OCI-LY3 (cell line): ENCODE measurements at regions not wholly inside any gene's neighbourhood (a gene's known extent, or its start where the extent isn't known, plus 50 kb on each side); places are given as distances from the start of the nearest gene placed in this dataset.

Source experiments
- H2AFZ ChIP-seq: fragments of 200-600, 300-600 bp; shearing (Covaris generic); 2 replicates; pipeline ENCODE4 v1.6.0; 2014; ENCODE audit warnings: antibody characterized with exemption, low read depth, low read length
- H3K27ac ChIP-seq: fragments of 200-600, 300-600 bp; sonication (generic); 2 replicates; pipeline ENCODE4 v1.5.1; 2014; ENCODE audit warnings: mild to moderate bottlenecking, low read length, moderate library complexity, mixed read lengths
- H3K27me3 ChIP-seq: fragments of 200-600, 300-600 bp; sonication (generic); 2 replicates; pipeline ENCODE4 v1.6.1; 2014; ENCODE audit warnings: low read depth, low read length, mixed read lengths
- H3K36me3 ChIP-seq: fragments of 200-600, 300-600 bp; sonication (generic); replicated peaks from 2 replicates; pipeline ENCODE3; 2014; ENCODE audit warnings: low read depth, low read length, mixed read lengths
- H3K4me1 ChIP-seq: fragments of 300-600, 200-600 bp; sonication (generic); 2 replicates; pipeline ENCODE4 v1.6.1; 2014; ENCODE audit warnings: low read length, mixed read lengths
- H3K4me2 ChIP-seq: fragments of 200-600, 300-600 bp; sonication (generic); 2 replicates; pipeline ENCODE4 v1.6.1; 2014; ENCODE audit warnings: low read length, mixed read lengths
- H3K4me3 ChIP-seq: fragments of 300-600, 200-600 bp; sonication (generic); 2 replicates; pipeline ENCODE4 v1.5.1; 2014; ENCODE audit warnings: antibody characterized with exemption, mild to moderate bottlenecking, low read length, moderate library complexity
- H3K79me2 ChIP-seq: fragments of 300-600, 200-600 bp; shearing (Covaris generic); 2 replicates; pipeline ENCODE4 v1.6.1; 2014; ENCODE audit warnings: mild to moderate bottlenecking, low read length, mixed read lengths
- H3K9ac ChIP-seq: fragments of 300-600, 200-600 bp; shearing (Covaris generic); 2 replicates; pipeline ENCODE4 v1.6.0; 2014; ENCODE audit warnings: mild to moderate bottlenecking, low read length, moderate library complexity
- H3K9me3 ChIP-seq: fragments of 200-600, 300-600 bp; shearing (Covaris generic); 2 replicates; pipeline ENCODE4 v1.6.1; 2014; ENCODE audit warnings: low read length, mixed read lengths; ENCODE audit not compliant: insufficient read depth
- H4K20me1 ChIP-seq: fragments of 200-600, 300-600 bp; sonication (generic); 2 replicates; pipeline ENCODE4 v1.6.1; 2016; ENCODE audit warnings: low read length, mixed read lengths; ENCODE audit not compliant: insufficient read depth
- EZH2phosphoT487 ChIP-seq: fragments of 200-600 bp; shearing (Covaris generic); IDR thresholded peaks from 2 replicates; pipeline ENCODE4 v1.6.1; 2018; ENCODE audit warnings: antibody characterized with exemption, mixed run types, low read depth
- TF ChIP-seq, protein P1 (sequence below): fragments of 200-600, 300-600 bp; sonication (generic); IDR thresholded peaks from 2 replicates; pipeline ENCODE4 v1.5.1; 2014; ENCODE audit warnings: antibody characterized with exemption, low read length, low read depth

DNA sequence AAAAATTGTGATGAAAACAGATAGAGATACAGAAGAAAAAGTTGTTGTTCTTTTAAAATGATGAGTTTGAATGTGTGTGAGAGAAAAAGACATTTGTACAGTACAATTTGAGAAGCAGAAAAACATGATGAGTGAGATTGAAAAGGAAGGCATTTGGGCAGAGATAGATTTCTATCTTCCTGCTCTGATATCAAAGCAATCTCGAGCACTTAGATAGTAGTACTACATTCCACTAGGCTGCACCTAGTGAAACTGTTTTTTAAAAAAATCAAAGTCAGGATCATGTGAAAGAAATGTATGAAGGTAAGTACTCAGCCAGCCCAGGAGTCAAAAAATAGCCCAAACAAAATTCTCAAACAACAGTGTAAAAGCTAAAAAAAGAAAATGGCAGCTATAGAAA is 104.1 kb upstream of the UBE2E2 start:
- TF ChIP-seq EZH2phosphoT487 = no peak
- TF ChIP-seq, protein P1, sequence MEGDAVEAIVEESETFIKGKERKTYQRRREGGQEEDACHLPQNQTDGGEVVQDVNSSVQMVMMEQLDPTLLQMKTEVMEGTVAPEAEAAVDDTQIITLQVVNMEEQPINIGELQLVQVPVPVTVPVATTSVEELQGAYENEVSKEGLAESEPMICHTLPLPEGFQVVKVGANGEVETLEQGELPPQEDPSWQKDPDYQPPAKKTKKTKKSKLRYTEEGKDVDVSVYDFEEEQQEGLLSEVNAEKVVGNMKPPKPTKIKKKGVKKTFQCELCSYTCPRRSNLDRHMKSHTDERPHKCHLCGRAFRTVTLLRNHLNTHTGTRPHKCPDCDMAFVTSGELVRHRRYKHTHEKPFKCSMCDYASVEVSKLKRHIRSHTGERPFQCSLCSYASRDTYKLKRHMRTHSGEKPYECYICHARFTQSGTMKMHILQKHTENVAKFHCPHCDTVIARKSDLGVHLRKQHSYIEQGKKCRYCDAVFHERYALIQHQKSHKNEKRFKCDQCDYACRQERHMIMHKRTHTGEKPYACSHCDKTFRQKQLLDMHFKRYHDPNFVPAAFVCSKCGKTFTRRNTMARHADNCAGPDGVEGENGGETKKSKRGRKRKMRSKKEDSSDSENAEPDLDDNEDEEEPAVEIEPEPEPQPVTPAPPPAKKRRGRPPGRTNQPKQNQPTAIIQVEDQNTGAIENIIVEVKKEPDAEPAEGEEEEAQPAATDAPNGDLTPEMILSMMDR = no peak
- peaks cover 3% of the 10 kb centered on the region; the same call in 1 of the 2 replicates for H3K27me3 ChIP-seq
- H3K79me2 ChIP-seq = no peaks in the 10 kb centered on the region
- no peaks in the 10 kb centered on the region for H4K20me1 ChIP-seq
- peaks cover 3% of the 10 kb centered on the region; the same call in 1 of the 2 replicates for H3K4me1 ChIP-seq
- no peak overlapping the region for H2AFZ ChIP-seq
- H3K4me3 ChIP-seq = no peak overlapping the region
- H3K9me3 ChIP-seq = no peaks in the 10 kb centered on the region
- no peak overlapping the region for H3K9ac ChIP-seq
- no peak overlapping the region for H3K27ac ChIP-seq
- H3K4me2 ChIP-seq = no peak overlapping the region
- no peaks in the 10 kb centered on the region for H3K36me3 ChIP-seq

DNA sequence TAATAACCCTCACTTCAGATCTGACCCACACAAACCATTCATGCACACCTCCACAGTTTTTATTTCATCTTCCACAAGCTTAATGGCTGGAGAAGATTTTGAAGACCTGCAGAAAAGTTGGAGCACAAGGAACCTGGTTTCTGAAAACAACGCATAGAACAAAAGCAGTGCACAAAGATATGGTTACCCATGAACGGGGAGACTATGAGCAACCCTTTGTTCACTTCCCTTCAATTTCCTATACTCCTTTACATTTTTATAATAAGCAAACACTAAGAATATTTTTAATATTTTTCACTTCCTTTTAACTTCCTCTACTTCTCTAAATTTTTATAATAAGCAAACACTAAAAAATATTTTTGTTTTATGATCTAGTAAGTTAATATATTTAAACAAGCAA is 103.5 kb upstream of the UBE2E2 start:
- H3K36me3 ChIP-seq = no peaks in the 10 kb centered on the region
- no peak overlapping the region for H3K4me2 ChIP-seq
- no peaks in the 10 kb centered on the region for H3K79me2 ChIP-seq
- H3K9me3 ChIP-seq = no peaks in the 10 kb centered on the region
- no peaks in the 10 kb centered on the region for H4K20me1 ChIP-seq
- H3K27me3 ChIP-seq = peaks cover 3% of the 10 kb centered on the region; the same call in 1 of the 2 replicates
- no peak overlapping the region for H3K9ac ChIP-seq
- peaks cover 3% of the 10 kb centered on the region; the same call in 1 of the 2 replicates for H3K4me1 ChIP-seq
- no peak overlapping the region for H3K4me3 ChIP-seq
- TF ChIP-seq EZH2phosphoT487 = no peak
- TF ChIP-seq, protein P1 = no peak
- no peak overlapping the region for H2AFZ ChIP-seq
- H3K27ac ChIP-seq = no peak overlapping the region

DNA sequence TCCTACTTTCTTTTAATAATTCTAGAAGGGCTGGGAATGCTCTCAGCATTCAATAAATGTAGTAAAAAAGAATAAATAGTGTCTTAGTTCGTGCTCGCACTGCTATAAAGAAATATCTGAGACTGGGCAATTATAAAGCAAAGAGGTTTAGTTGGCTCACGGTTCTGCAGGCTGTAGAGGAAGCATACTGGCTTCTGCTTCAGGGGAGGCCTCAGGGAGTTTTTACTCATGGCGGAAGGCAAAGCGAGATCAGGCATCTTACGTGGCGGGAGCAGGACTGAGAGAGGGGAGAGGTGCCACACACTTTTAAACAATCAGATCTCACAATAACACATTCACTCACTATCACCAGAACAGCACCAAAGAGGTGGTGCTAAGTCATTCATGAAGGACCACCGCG is 103.0 kb upstream of the UBE2E2 start:
- Histone ChIP-seq H3K4me1 (peaks cover 3% of the 10 kb centered on the region; the same call in 1 of the 2 replicates), H3K79me2 (no peaks in the 10 kb centered on the region), H4K20me1 (no peaks in the 10 kb centered on the region), H3K4me3 (no peak overlapping the region), H3K9me3 (no peaks in the 10 kb centered on the region), H3K36me3 (no peaks in the 10 kb centered on the region), H3K27ac (no peak overlapping the region), H3K4me2 (no peak overlapping the region), H3K9ac (no peak overlapping the region), H3K27me3 (0 out of 2 replicates have a peak, but pooled peaks cover 3% of the 10 kb centered on the region), H2AFZ (no peak overlapping the region)
- TF ChIP-seq, protein P1 = no peak
- no peak for TF ChIP-seq EZH2phosphoT487

DNA sequence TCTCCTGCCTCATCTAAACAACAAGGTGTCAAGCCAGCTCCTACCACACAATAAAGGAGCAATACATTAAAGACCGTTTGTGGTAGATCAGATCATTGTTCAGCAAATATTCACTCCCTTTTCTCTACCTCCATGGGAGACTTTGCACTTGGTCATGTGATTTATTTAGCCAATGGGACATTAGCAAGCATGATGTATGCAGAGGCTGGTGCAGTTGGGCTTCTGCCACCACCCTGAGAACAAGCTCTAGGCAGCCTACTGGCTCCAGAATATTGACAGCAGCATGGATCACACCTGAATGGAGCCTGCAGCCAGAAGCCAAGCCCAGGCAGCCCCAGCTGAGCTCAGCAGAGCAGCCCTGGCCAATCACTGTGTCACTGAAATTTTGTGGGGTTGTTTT is 99.4 kb upstream of the UBE2E2 start:
- Histone ChIP-seq H3K79me2 (no peaks in the 10 kb centered on the region), H4K20me1 (no peaks in the 10 kb centered on the region), H3K36me3 (no peaks in the 10 kb centered on the region), H3K27me3 (0 out of 2 replicates have a peak, but pooled peaks cover 3% of the 10 kb centered on the region), H3K9me3 (no peaks in the 10 kb centered on the region), H3K27ac (no peak overlapping the region), H2AFZ (no peak overlapping the region), H3K9ac (no peak overlapping the region), H3K4me1 (peaks cover 3% of the 10 kb centered on the region; the same call in 1 of the 2 replicates), H3K4me2 (no peak overlapping the region), H3K4me3 (no peak overlapping the region)
- TF ChIP-seq EZH2phosphoT487 = no peak
- TF ChIP-seq, protein P1 = no peak
